ENCODE measurements at regions not wholly inside any gene's neighbourhood (a gene's known extent, or its start where the extent isn't known, plus 50 kb on each side); places are given as distances from the start of the nearest gene placed in this dataset.

GRCh38 chr1:96020378-96020777 lies 701.2 kb upstream of the PTBP2 start:
- Histone ChIP-seq H3K27me3 (ENCODE audit: control insufficient read depth, extremely low read depth, insufficient read depth, low read length) (no peaks in the 10 kb centered on the region), H3K36me3 (ENCODE audit: control insufficient read depth in 2 of 2, extremely low read depth in 1 of 2, insufficient read depth in 2 of 2, low read length in 2 of 2) (no peaks in the 10 kb centered on the region), H3K4me2 (ENCODE audit: control insufficient read depth, extremely low read depth, insufficient read depth, low read depth, low read length) (no peak overlapping the region), H3K4me1 (ENCODE audit: control insufficient read depth, extremely low read depth, insufficient read depth, low read length) (no peaks in the 10 kb centered on the region), H2AFZ (ENCODE audit: control insufficient read depth, low read length) (no peak overlapping the region), H3K79me2 (ENCODE audit: control insufficient read depth, insufficient read depth, low read length) (no peaks in the 10 kb centered on the region), H3K27ac (ENCODE audit: control insufficient read depth, insufficient read depth, low read length) (no peak overlapping the region), H3K9me1 (ENCODE audit: control insufficient read depth, extremely low read depth, insufficient read depth, low read length) (no peaks in the 10 kb centered on the region), H3K9ac (ENCODE audit: control insufficient read depth, extremely low read depth, insufficient read depth, low read length) (no peak overlapping the region), H4K20me1 (ENCODE audit: control insufficient read depth, extremely low read depth, insufficient read depth, low read length) (no peaks in the 10 kb centered on the region), H3K4me3 (ENCODE audit: control insufficient read depth in 2 of 3, extremely low read depth in 1 of 3, insufficient read depth in 2 of 3, low read depth in 1 of 3, low read length in 3 of 3) (no peak overlapping the region), H3K9me3 (ENCODE audit: control insufficient read depth, low read depth, low read length) (no peaks in the 10 kb centered on the region)
- FAIRE-seq (no peak), DNase-seq (ENCODE audit: low read depth, low spot score) (no peak)
- no peak for TF ChIP-seq CTCF (optimal IDR thresholded peaks at IDR 0.05 in 1 of 3, IDR thresholded peaks at IDR 0.05 in 1 of 3, conservative IDR thresholded peaks at IDR 0.05 in 1 of 3; ENCODE audit: extremely low read depth in 1 of 3, insufficient read depth in 2 of 3, low read length in 3 of 3)
- dilution Hi-C loops (cut with MboI; ENCODE audit: extremely low pct_ligation_motif_present, low sequenced_read_pairs): no loop called here

- dilution Hi-C loops (cut with MboI; ENCODE audit: extremely low pct_ligation_motif_present, low sequenced_read_pairs): no loop called here
- Histone ChIP-seq H3K4me3 (ENCODE audit: control insufficient read depth in 2 of 3, extremely low read depth in 1 of 3, insufficient read depth in 2 of 3, low read depth in 1 of 3, low read length in 3 of 3) (no peak overlapping the region), H3K4me2 (ENCODE audit: control insufficient read depth, extremely low read depth, insufficient read depth, low read depth, low read length) (no peak overlapping the region), H3K9ac (ENCODE audit: control insufficient read depth, extremely low read depth, insufficient read depth, low read length) (no peak overlapping the region), H3K27me3 (ENCODE audit: control insufficient read depth, extremely low read depth, insufficient read depth, low read length) (no peaks in the 10 kb centered on the region), H3K9me3 (ENCODE audit: control insufficient read depth, low read depth, low read length) (no peaks in the 10 kb centered on the region), H3K9me1 (ENCODE audit: control insufficient read depth, extremely low read depth, insufficient read depth, low read length) (no peaks in the 10 kb centered on the region), H2AFZ (ENCODE audit: control insufficient read depth, low read length) (no peak overlapping the region), H3K4me1 (ENCODE audit: control insufficient read depth, extremely low read depth, insufficient read depth, low read length) (no peaks in the 10 kb centered on the region), H3K27ac (ENCODE audit: control insufficient read depth, insufficient read depth, low read length) (no peak overlapping the region), H3K79me2 (ENCODE audit: control insufficient read depth, insufficient read depth, low read length) (no peaks in the 10 kb centered on the region), H4K20me1 (ENCODE audit: control insufficient read depth, extremely low read depth, insufficient read depth, low read length) (no peaks in the 10 kb centered on the region), H3K36me3 (ENCODE audit: control insufficient read depth in 2 of 2, extremely low read depth in 1 of 2, insufficient read depth in 2 of 2, low read length in 2 of 2) (no peaks in the 10 kb centered on the region)
- TF ChIP-seq EZH2 (IDR thresholded peaks at IDR 0.05; ENCODE audit: low read length): no peak
- FAIRE-seq (no peak), DNase-seq (ENCODE audit: low read depth, low spot score) (no peak)
These were observed 696.5 kb upstream of the PTBP2 start for GRCh38 chr1:96025062-96025461.

- no peaks in the 10 kb centered on the region for H3K27me3 ChIP-seq (ENCODE audit: control insufficient read depth, extremely low read depth, insufficient read depth, low read length)
- dilution Hi-C loops (cut with MboI; ENCODE audit: extremely low pct_ligation_motif_present, low sequenced_read_pairs): no loop called here
- no peak for FAIRE-seq
- no peaks in the 10 kb centered on the region for H3K9me3 ChIP-seq (ENCODE audit: control insufficient read depth, low read depth, low read length)
- no peaks in the 10 kb centered on the region for H4K20me1 ChIP-seq (ENCODE audit: control insufficient read depth, extremely low read depth, insufficient read depth, low read length)
- no peak overlapping the region for H3K9ac ChIP-seq (ENCODE audit: control insufficient read depth, extremely low read depth, insufficient read depth, low read length)
- no peak for DNase-seq (ENCODE audit: low read depth, low spot score)
- H3K4me3 ChIP-seq (ENCODE audit: control insufficient read depth in 2 of 3, extremely low read depth in 1 of 3, insufficient read depth in 2 of 3, low read depth in 1 of 3, low read length in 3 of 3): no peak overlapping the region
- no peak overlapping the region for H2AFZ ChIP-seq (ENCODE audit: control insufficient read depth, low read length)
- H3K27ac ChIP-seq (ENCODE audit: control insufficient read depth, insufficient read depth, low read length): no peak overlapping the region
- H3K79me2 ChIP-seq (ENCODE audit: control insufficient read depth, insufficient read depth, low read length): no peaks in the 10 kb centered on the region
- H3K9me1 ChIP-seq (ENCODE audit: control insufficient read depth, extremely low read depth, insufficient read depth, low read length): no peaks in the 10 kb centered on the region
- TF ChIP-seq CTCF (optimal IDR thresholded peaks at IDR 0.05 in 1 of 3, IDR thresholded peaks at IDR 0.05 in 1 of 3, conservative IDR thresholded peaks at IDR 0.05 in 1 of 3; ENCODE audit: extremely low read depth in 1 of 3, insufficient read depth in 2 of 3, low read length in 3 of 3) (no peak), EZH2 (IDR thresholded peaks at IDR 0.05; ENCODE audit: low read length) (no peak)
- no peaks in the 10 kb centered on the region for H3K4me1 ChIP-seq (ENCODE audit: control insufficient read depth, extremely low read depth, insufficient read depth, low read length)
- H3K36me3 ChIP-seq (ENCODE audit: control insufficient read depth in 2 of 2, extremely low read depth in 1 of 2, insufficient read depth in 2 of 2, low read length in 2 of 2): no peaks in the 10 kb centered on the region
- H3K4me2 ChIP-seq (ENCODE audit: control insufficient read depth, extremely low read depth, insufficient read depth, low read depth, low read length): no peak overlapping the region
These were observed 693.5 kb upstream of the PTBP2 start for GRCh38 chr1:96028071-96028470.

Data from keratinocyte (primary cell).